Transverse colon (tissue), 3 donors: ENCODE measurements at regions not wholly inside any gene's neighbourhood (a gene's known extent, or its start where the extent isn't known, plus 50 kb on each side); places are given as distances from the start of the nearest gene placed in this dataset.

Source experiments
- CTCF ChIP-seq, 5 experiments: fragments of 200-600 bp in 3 of 5; fragments of 450-650 bp in 2 of 5; sonication (generic) in 3 of 5; IDR thresholded peaks; 1 replicate in 2 of 5; 2 replicates in 3 of 5; pipeline ENCODE4 v1.5.1; 2016 to 2017; ENCODE audit warnings: antibody characterized with exemption in 5 of 5, inconsistent platforms in 3 of 5, mild to moderate bottlenecking in 2 of 5, moderate library complexity in 1 of 5
- EP300 ChIP-seq: sonication (generic); formaldehyde crosslinking; IDR thresholded peaks from one replicate; pipeline ENCODE4 v1.6.1; 2017; ENCODE audit warnings: antibody characterized with exemption, low read depth

- no peak for TF ChIP-seq CTCF (IDR thresholded peaks at IDR 0.05)
- no peak for TF ChIP-seq EP300
Observed at GRCh38 chr5:105475401-105475800, 1912.8 kb upstream of the NUDT12 start.
